NCI-H524 treated with DMSO at 0.1 percent for 48 hours (cell line): ENCODE measurements at regions not wholly inside any gene's neighbourhood (a gene's known extent, or its start where the extent isn't known, plus 50 kb on each side); places are given as distances from the start of the nearest gene placed in this dataset.
A peak's percentile ranks its signal among the peaks of the same experiment; 100 is the strongest.
"Not testable (repeated sequence)": the region's sequence is repeated elsewhere in the genome, so short reads cannot be mapped to it uniquely, and the experiment has no call there.

Experiments
- DNase-seq: peaks from one replicate; lab custom pipeline; 2025; lab: John Stamatoyannopoulos, UW

GRCh38 chr3:31288641-31289100 lies 244.1 kb upstream of the STT3B start:
- no peak for DNase-seq

- no peak for DNase-seq
These were observed 243.1 kb upstream of the STT3B start for GRCh38 chr3:31289584-31289983.

- DNase-seq, result no peak
These were observed 242.7 kb upstream of the STT3B start for GRCh38 chr3:31290046-31290445.

- DNase-seq, result no peak
These were observed 240.9 kb upstream of the STT3B start for GRCh38 chr3:31291818-31292217.

GRCh38 chr3:31294430-31295149 lies 238.1 kb upstream of the STT3B start:
- no peak for DNase-seq

GRCh38 chr3:31295150-31295765 lies 237.5 kb upstream of the STT3B start:
- DNase-seq, result no peak

- DNase-seq, result no peak
These were observed 234.9 kb upstream of the STT3B start for GRCh38 chr3:31297726-31298298.

- DNase-seq, result peak; percentile 28
These were observed 232.0 kb upstream of the STT3B start for GRCh38 chr3:31300456-31301443.

- DNase-seq, result no peak
These were observed 230.4 kb upstream of the STT3B start for GRCh38 chr3:31302343-31302742.

- DNase-seq, result no peak
These were observed 227.4 kb upstream of the STT3B start for GRCh38 chr3:31305340-31305739.

- no peak for DNase-seq
These were observed 225.5 kb upstream of the STT3B start for GRCh38 chr3:31307131-31307785.

- DNase-seq, result no peak
These were observed 221.2 kb upstream of the STT3B start for GRCh38 chr3:31311559-31311958.

GRCh38 chr3:31312400-31312799 lies 220.3 kb upstream of the STT3B start:
- no peak for DNase-seq

- DNase-seq, result no peak
These were observed 218.5 kb upstream of the STT3B start for GRCh38 chr3:31314258-31314657.

GRCh38 chr3:31319332-31319731 lies 213.4 kb upstream of the STT3B start:
- DNase-seq, result no peak

- no peak for DNase-seq
These were observed 211.1 kb upstream of the STT3B start for GRCh38 chr3:31321620-31322019.

- no peak for DNase-seq
These were observed 210.3 kb upstream of the STT3B start for GRCh38 chr3:31322460-31322859.

- not testable (repeated sequence) for DNase-seq
These were observed 204.8 kb upstream of the STT3B start for GRCh38 chr3:31327826-31328357.

GRCh38 chr3:31331278-31331677 lies 201.4 kb upstream of the STT3B start:
- no peak for DNase-seq

- DNase-seq, result no peak
These were observed 191.6 kb upstream of the STT3B start for GRCh38 chr3:31341130-31341529.

GRCh38 chr3:31343075-31343474 lies 189.7 kb upstream of the STT3B start:
- no peak for DNase-seq
